ENCODE measurements at regions not wholly inside any gene's neighbourhood (a gene's known extent, or its start where the extent isn't known, plus 50 kb on each side); places are given as distances from the start of the nearest gene placed in this dataset.

DNA sequence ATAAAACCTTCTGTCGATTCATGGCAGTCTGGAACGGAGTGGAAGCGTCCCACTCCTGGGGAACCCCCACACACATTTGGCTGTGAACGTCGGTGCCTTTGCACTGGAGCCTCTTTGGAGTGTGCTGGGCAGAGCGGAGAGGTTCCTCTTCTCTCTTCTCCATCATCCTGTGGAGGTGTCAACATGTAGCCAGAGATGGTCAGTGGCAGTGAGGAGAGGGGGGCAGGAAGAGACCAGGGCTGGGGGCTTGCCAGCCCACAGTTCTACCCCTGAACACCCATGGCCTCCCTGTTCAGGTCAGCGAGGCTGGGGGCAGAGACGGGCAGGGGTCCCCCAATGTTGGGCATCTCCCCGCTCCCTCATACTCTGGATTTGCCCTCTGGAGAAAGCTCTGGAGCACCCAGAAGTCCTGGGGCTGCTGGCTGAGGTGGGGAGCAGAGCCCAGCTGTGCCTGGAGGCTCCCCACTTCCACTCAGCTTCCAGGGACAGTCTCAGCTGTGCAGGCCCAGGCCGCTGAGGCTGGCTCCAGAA, 223.7 kb downstream of the SEC14L1 start:
- TF ChIP-seq, protein P1, sequence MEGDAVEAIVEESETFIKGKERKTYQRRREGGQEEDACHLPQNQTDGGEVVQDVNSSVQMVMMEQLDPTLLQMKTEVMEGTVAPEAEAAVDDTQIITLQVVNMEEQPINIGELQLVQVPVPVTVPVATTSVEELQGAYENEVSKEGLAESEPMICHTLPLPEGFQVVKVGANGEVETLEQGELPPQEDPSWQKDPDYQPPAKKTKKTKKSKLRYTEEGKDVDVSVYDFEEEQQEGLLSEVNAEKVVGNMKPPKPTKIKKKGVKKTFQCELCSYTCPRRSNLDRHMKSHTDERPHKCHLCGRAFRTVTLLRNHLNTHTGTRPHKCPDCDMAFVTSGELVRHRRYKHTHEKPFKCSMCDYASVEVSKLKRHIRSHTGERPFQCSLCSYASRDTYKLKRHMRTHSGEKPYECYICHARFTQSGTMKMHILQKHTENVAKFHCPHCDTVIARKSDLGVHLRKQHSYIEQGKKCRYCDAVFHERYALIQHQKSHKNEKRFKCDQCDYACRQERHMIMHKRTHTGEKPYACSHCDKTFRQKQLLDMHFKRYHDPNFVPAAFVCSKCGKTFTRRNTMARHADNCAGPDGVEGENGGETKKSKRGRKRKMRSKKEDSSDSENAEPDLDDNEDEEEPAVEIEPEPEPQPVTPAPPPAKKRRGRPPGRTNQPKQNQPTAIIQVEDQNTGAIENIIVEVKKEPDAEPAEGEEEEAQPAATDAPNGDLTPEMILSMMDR (IDR thresholded peaks at IDR 0.05): no peak
- TF ChIP-seq POLR2A (IDR thresholded peaks at IDR 0.05; ENCODE audit: low read depth): no peak
- TF ChIP-seq EP300 (IDR thresholded peaks at IDR 0.05): no peak
- TF ChIP-seq POLR2AphosphoS5 (IDR thresholded peaks at IDR 0.05): no peak
